Activated T-helper 1 cell treated with anti-CD3 and anti-CD28 coated beads, Interleukin-2, amount 50 U/mL, for 16 hours (primary cell): ENCODE measurements at regions not wholly inside any gene's neighbourhood (a gene's known extent, or its start where the extent isn't known, plus 50 kb on each side); places are given as distances from the start of the nearest gene placed in this dataset.

ENCODE experiments used
- DNase-seq, 2 donors: peaks; one replicate each; pipeline ENCODE4 v3.0.0-alpha.2; 2020; ENCODE audit warnings: low read depth in 1 of 2, low spot score in 1 of 2

GRCh38 chr12:67217647-67218046 lies 51.5 kb upstream of the CAND1 start:
- DNase-seq = no peak
